PC-9 (cell line): ENCODE measurements at regions not wholly inside any gene's neighbourhood (a gene's known extent, or its start where the extent isn't known, plus 50 kb on each side); places are given as distances from the start of the nearest gene placed in this dataset.

Experiments used
- BruUV-seq: library from RNA; stranded (reverse); fragments of 400-500 nt; replicated peaks from 2 replicates; lab custom pipeline; 2021; lab: Mats Ljungman, UMichigan
- CTCF ChIA-PET: fragments of 300-600 bp; sonication (Branson Sonifier 250); formaldehyde crosslinking; loops from one replicate; lab custom pipeline; 2022; ENCODE audit warnings: antibody characterized with exemption; lab: Charles Lee
- POLR2A ChIA-PET: fragments of 300-600 bp; sonication (Branson Sonifier 250); formaldehyde crosslinking; loops from one replicate; lab custom pipeline; 2022; ENCODE audit warnings: antibody characterized with exemption; ENCODE audit not compliant: unreplicated experiment; lab: Charles Lee
- DNase-seq, 2 experiments: peaks; one replicate each; pipeline versions ENCODE4 v3.0.0 to v3.0.0-alpha.2; 2015 to 2022; ENCODE audit warnings: mixed read lengths in 1 of 2
- H2AFZ ChIP-seq: fragments of 200-600 bp; sonication (generic); 2 replicates; pipeline ENCODE4 v1.8.1; 2017; ENCODE audit warnings: antibody characterized with exemption
- H3F3A ChIP-seq: fragments of 200-600 bp; sonication (generic); 2 replicates; pipeline ENCODE4 v1.8.1; 2017; ENCODE audit warnings: antibody characterized with exemption, mild to moderate bottlenecking, low read depth; ENCODE audit not compliant: insufficient read depth
- H3K27ac ChIP-seq: fragments of 200-600 bp; sonication (generic); 2 replicates; pipeline ENCODE4 v1.6.1; 2016; ENCODE audit warnings: mixed run types
- H3K27me3 ChIP-seq: fragments of 200-600 bp; sonication (generic); 2 replicates; pipeline ENCODE4 v1.6.1; 2016; ENCODE audit warnings: low read depth, mixed run types; ENCODE audit not compliant: insufficient read depth
- H3K36me3 ChIP-seq: fragments of 200-600 bp; sonication (generic); 2 replicates; pipeline ENCODE4 v1.6.1; 2016; ENCODE audit warnings: low read depth, mixed run types
- H3K4me1 ChIP-seq: fragments of 200-600 bp; sonication (generic); replicated peaks from 2 replicates; pipeline ENCODE4 v1.6.1; 2016; ENCODE audit warnings: mixed run types; ENCODE audit not compliant: insufficient read depth
- H3K4me2 ChIP-seq: fragments of 200-600 bp; sonication (generic); 2 replicates; pipeline ENCODE4 v1.6.1; 2017; ENCODE audit warnings: mixed run types
- H3K4me3 ChIP-seq: fragments of 200-600 bp; sonication (generic); 2 replicates; pipeline ENCODE4 v1.6.1; 2016; ENCODE audit warnings: mixed run types
- H3K79me2 ChIP-seq: fragments of 200-600 bp; sonication (generic); 2 replicates; pipeline ENCODE4 v1.6.1; 2017; ENCODE audit warnings: low read depth, mixed run types
- H3K9me2 ChIP-seq: fragments of 200-600 bp; sonication (generic); 2 replicates; pipeline ENCODE4 v1.8.1; 2017; ENCODE audit warnings: mild to moderate bottlenecking; ENCODE audit not compliant: insufficient read depth
- H3K9me3 ChIP-seq: fragments of 200-600 bp; sonication (generic); 2 replicates; pipeline ENCODE4 v1.8.1; 2016; ENCODE audit warnings: low read depth; ENCODE audit not compliant: insufficient read depth
- H4K20me1 ChIP-seq: fragments of 200-600 bp; sonication (generic); 2 replicates; pipeline ENCODE4 v1.8.1; 2017; ENCODE audit not compliant: insufficient read depth
- EZH2 ChIP-seq: fragments of 200-600 bp; sonication (generic); IDR thresholded peaks from 2 replicates; pipeline ENCODE4 v1.8.0; 2017; ENCODE audit warnings: antibody characterized with exemption, low read depth
- intact Hi-C: fragments of 100-400 bp; cut with micrococcal nuclease; formaldehyde crosslinking; loops from one replicate; pipeline ENCODE4 v1.10.0; 2022; ENCODE audit not compliant: unreplicated experiment
- TF ChIP-seq, protein P1 (sequence below): fragments of 200-600 bp; sonication (generic); conservative IDR thresholded peaks from 2 replicates; pipeline ENCODE4 v1.6.1; 2017; ENCODE audit warnings: mixed run types, antibody characterized with exemption, mild to moderate bottlenecking, moderate library complexity

- H3K9me2 ChIP-seq: no peaks in the 10 kb centered on the region
- H3K4me2 ChIP-seq: no peak overlapping the region
- no TSS peak for BruUV-seq
- ChIA-PET POLR2A (no interaction called here), CTCF (no interaction called here)
- no peak overlapping the region for H3K4me3 ChIP-seq
- H3F3A ChIP-seq: no peaks in the 10 kb centered on the region
- no peaks in the 10 kb centered on the region for H3K4me1 ChIP-seq
- peaks cover 35% of the 10 kb centered on the region for H3K27me3 ChIP-seq
- H3K79me2 ChIP-seq: no peaks in the 10 kb centered on the region
- DNase-seq: no peak
- TF ChIP-seq EZH2: no peak
- TF ChIP-seq, protein P1, sequence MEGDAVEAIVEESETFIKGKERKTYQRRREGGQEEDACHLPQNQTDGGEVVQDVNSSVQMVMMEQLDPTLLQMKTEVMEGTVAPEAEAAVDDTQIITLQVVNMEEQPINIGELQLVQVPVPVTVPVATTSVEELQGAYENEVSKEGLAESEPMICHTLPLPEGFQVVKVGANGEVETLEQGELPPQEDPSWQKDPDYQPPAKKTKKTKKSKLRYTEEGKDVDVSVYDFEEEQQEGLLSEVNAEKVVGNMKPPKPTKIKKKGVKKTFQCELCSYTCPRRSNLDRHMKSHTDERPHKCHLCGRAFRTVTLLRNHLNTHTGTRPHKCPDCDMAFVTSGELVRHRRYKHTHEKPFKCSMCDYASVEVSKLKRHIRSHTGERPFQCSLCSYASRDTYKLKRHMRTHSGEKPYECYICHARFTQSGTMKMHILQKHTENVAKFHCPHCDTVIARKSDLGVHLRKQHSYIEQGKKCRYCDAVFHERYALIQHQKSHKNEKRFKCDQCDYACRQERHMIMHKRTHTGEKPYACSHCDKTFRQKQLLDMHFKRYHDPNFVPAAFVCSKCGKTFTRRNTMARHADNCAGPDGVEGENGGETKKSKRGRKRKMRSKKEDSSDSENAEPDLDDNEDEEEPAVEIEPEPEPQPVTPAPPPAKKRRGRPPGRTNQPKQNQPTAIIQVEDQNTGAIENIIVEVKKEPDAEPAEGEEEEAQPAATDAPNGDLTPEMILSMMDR: no peak
- H3K9me3 ChIP-seq: no peaks in the 10 kb centered on the region
- no peaks in the 10 kb centered on the region for H4K20me1 ChIP-seq
- no peak overlapping the region for H3K27ac ChIP-seq
- no peak overlapping the region for H2AFZ ChIP-seq
- intact Hi-C loops: no loop called here
- no peaks in the 10 kb centered on the region for H3K36me3 ChIP-seq
These were observed 75.8 kb upstream of the PAX2 start for GRCh38 chr10:100669616-100670015.

- CTCF ChIA-PET: no interaction called here
- intact Hi-C loops: no loop called here
- H2AFZ ChIP-seq: no peak overlapping the region
- H3K27ac ChIP-seq: no peak overlapping the region
- no peaks in the 10 kb centered on the region for H3K4me1 ChIP-seq
- H3K27me3 ChIP-seq: peaks cover 32% of the 10 kb centered on the region
- BruUV-seq: no TSS peak
- no peak overlapping the region for H3K4me2 ChIP-seq
- TF ChIP-seq, protein P1: no peak
- TF ChIP-seq EZH2: no peak
- no peaks in the 10 kb centered on the region for H3F3A ChIP-seq
- no peaks in the 10 kb centered on the region for H3K9me2 ChIP-seq
- no peaks in the 10 kb centered on the region for H3K36me3 ChIP-seq
- DNase-seq: no peak
- no peaks in the 10 kb centered on the region for H3K9me3 ChIP-seq
- H3K79me2 ChIP-seq: no peaks in the 10 kb centered on the region
- no peak overlapping the region for H3K4me3 ChIP-seq
- POLR2A ChIA-PET: no interaction called here
- no peaks in the 10 kb centered on the region for H4K20me1 ChIP-seq
These were observed 75.0 kb upstream of the PAX2 start for GRCh38 chr10:100670368-100670767.

DNA sequence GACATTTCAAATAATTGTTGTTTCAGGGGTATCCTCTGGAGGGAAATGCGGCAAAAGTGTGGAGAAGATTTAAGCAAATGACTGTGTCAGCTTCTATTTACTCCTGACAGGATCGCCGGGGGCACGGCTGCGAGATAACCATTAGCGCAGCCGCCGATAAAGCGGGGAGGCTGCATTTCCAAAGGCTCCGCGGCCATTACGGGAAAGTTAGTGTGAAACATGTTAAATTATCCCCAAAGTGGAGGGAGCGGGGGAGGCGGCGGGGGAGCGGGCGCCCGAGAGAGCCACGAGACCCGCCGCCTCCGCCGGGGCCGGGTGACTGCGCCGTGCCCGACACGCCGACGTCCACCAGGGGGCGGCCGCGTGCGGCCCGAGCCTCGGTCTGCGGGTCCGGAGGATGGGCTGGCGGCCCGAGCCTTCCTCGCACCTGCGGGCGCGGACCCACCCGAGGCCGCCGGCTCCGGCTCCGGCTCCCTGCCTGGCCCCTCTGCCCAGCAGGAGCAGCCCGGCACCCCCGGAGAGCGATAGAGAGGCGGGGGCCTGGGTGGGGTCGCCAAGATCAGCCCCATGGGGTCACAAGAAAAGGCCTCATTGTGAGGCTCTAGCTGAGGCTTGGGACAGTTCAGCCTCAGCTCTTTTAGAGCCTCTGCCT lies 74.4 kb upstream of the PAX2 start:
- Histone ChIP-seq H3K9me2 (no peaks in the 10 kb centered on the region), H3K9me3 (no peaks in the 10 kb centered on the region), H3K4me1 (no peaks in the 10 kb centered on the region), H3K36me3 (no peaks in the 10 kb centered on the region), H3F3A (no peaks in the 10 kb centered on the region), H3K27me3 (peaks cover 27% of the 10 kb centered on the region), H4K20me1 (no peaks in the 10 kb centered on the region), H3K79me2 (no peaks in the 10 kb centered on the region), H3K27ac (no peak overlapping the region), H2AFZ (no peak overlapping the region), H3K4me2 (no peak overlapping the region), H3K4me3 (no peak overlapping the region)
- intact Hi-C loops: no loop called here
- TF ChIP-seq EZH2: no peak; the same call in 1 of the 2 replicates
- TF ChIP-seq, protein P1: peak; percentile 50; the same call in 1 of the 2 replicates
- DNase-seq: no peak
- ChIA-PET POLR2A (no interaction called here), CTCF (no interaction called here)
- BruUV-seq: no TSS peak
